Uterus (tissue), 3 donors: ENCODE measurements at regions not wholly inside any gene's neighbourhood (a gene's known extent, or its start where the extent isn't known, plus 50 kb on each side); places are given as distances from the start of the nearest gene placed in this dataset.

Experiments
- DNase-seq, 2 donors: peaks; one replicate each; pipeline ENCODE4 v3.0.0-alpha.2; 2019 to 2020
- H3K27ac ChIP-seq, 2 donors: fragments of 200-600 bp; sonication (generic); 1 replicate in 1 of 2; 2 replicates in 1 of 2; pipeline ENCODE4 v1.5.1; 2016 to 2018
- H3K27me3 ChIP-seq, 2 donors: fragments of 200-600 bp; sonication (generic); one replicate each; pipeline ENCODE4 v1.5.1; 2018 to 2019; ENCODE audit warnings: control low read depth in 1 of 2
- H3K36me3 ChIP-seq, 2 donors: fragments of 200-600 bp; sonication (generic); one replicate each; pipeline ENCODE4 v1.5.1; 2019; ENCODE audit warnings: control low read depth in 1 of 2
- H3K4me1 ChIP-seq, 2 donors: fragments of 200-600 bp; sonication (generic); one replicate each; pipeline ENCODE4 v1.5.1; 2018 to 2019; ENCODE audit warnings: control low read depth in 1 of 2
- H3K4me3 ChIP-seq, 2 donors: fragments of 200-600 bp; sonication (generic); 1 replicate in 1 of 2; 2 replicates in 1 of 2; pipeline ENCODE4 v1.5.1; 2018 to 2019; ENCODE audit warnings: mild to moderate bottlenecking in 1 of 2
- H3K9me3 ChIP-seq, 2 donors: fragments of 200-600 bp; sonication (generic); one replicate each; pipeline ENCODE4 v1.5.1; 2019; ENCODE audit warnings: control low read depth in 1 of 2
- POLR2A ChIP-seq, 2 donors: fragments of 450-650 bp; IDR thresholded peaks; one replicate each; pipeline ENCODE4 v1.6.1; 2016; ENCODE audit warnings: antibody characterized with exemption in 2 of 2, mild to moderate bottlenecking in 1 of 2, moderate library complexity in 1 of 2
- intact Hi-C: fragments of 100-400 bp; cut with DNase I; formaldehyde crosslinking; loops from one replicate; pipeline ENCODE4 v1.15.1; 2023; ENCODE audit warnings: low total_unique reads
- TF ChIP-seq, protein P1 (sequence below), 4 experiments: fragments of 200-600 bp in 2 of 4; fragments of 450-650 bp in 2 of 4; sonication (generic) in 2 of 4; IDR thresholded peaks; one replicate each; pipeline ENCODE4 v1.5.1; 2016 to 2019; ENCODE audit warnings: antibody characterized with exemption in 4 of 4, mild to moderate bottlenecking in 2 of 4, moderate library complexity in 1 of 4
- donor health status: DM: yes; HTN: yes; CAD: no.

- H3K27me3 ChIP-seq: no peaks in the 10 kb centered on the region
- no peaks in the 10 kb centered on the region for H3K9me3 ChIP-seq
- no peak overlapping the region for H3K4me3 ChIP-seq
- H3K27ac ChIP-seq: no peak overlapping the region
- no peaks in the 10 kb centered on the region for H3K36me3 ChIP-seq
- intact Hi-C loops: no loop called here
- no peak for DNase-seq
- TF ChIP-seq, protein P1, sequence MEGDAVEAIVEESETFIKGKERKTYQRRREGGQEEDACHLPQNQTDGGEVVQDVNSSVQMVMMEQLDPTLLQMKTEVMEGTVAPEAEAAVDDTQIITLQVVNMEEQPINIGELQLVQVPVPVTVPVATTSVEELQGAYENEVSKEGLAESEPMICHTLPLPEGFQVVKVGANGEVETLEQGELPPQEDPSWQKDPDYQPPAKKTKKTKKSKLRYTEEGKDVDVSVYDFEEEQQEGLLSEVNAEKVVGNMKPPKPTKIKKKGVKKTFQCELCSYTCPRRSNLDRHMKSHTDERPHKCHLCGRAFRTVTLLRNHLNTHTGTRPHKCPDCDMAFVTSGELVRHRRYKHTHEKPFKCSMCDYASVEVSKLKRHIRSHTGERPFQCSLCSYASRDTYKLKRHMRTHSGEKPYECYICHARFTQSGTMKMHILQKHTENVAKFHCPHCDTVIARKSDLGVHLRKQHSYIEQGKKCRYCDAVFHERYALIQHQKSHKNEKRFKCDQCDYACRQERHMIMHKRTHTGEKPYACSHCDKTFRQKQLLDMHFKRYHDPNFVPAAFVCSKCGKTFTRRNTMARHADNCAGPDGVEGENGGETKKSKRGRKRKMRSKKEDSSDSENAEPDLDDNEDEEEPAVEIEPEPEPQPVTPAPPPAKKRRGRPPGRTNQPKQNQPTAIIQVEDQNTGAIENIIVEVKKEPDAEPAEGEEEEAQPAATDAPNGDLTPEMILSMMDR (IDR thresholded peaks at IDR 0.05): no peak
- no peak for TF ChIP-seq POLR2A (IDR thresholded peaks at IDR 0.05)
- no peaks in the 10 kb centered on the region for H3K4me1 ChIP-seq
Measured at GRCh38 chr10:120022357-120022756, 129.8 kb downstream of the SEC23IP start.

- H3K27me3 ChIP-seq: no peaks in the 10 kb centered on the region
- intact Hi-C loops: no loop called here
- H3K27ac ChIP-seq: no peak overlapping the region
- DNase-seq: no peak
- TF ChIP-seq POLR2A (IDR thresholded peaks at IDR 0.05): no peak
- TF ChIP-seq, protein P1 (IDR thresholded peaks at IDR 0.05): no peak
- no peaks in the 10 kb centered on the region for H3K4me1 ChIP-seq
- H3K4me3 ChIP-seq: no peak overlapping the region
- no peaks in the 10 kb centered on the region for H3K36me3 ChIP-seq
- H3K9me3 ChIP-seq: no peaks in the 10 kb centered on the region
Measured at GRCh38 chr10:120034236-120034635, 141.7 kb downstream of the SEC23IP start.

- no peak overlapping the region for H3K27ac ChIP-seq
- H3K4me1 ChIP-seq: no peaks in the 10 kb centered on the region
- no peaks in the 10 kb centered on the region for H3K36me3 ChIP-seq
- intact Hi-C loops: no loop called here
- H3K27me3 ChIP-seq: no peaks in the 10 kb centered on the region
- DNase-seq: no peak
- no peak for TF ChIP-seq POLR2A (IDR thresholded peaks at IDR 0.05)
- TF ChIP-seq, protein P1 (IDR thresholded peaks at IDR 0.05): no peak
- no peak overlapping the region for H3K4me3 ChIP-seq
- no peaks in the 10 kb centered on the region for H3K9me3 ChIP-seq
Measured at GRCh38 chr10:120039046-120039445, 146.5 kb downstream of the SEC23IP start.

GRCh38 chr10:120039826-120040225, 147.3 kb downstream of the SEC23IP start:
- no peak overlapping the region for H3K4me3 ChIP-seq
- H3K27me3 ChIP-seq: no peaks in the 10 kb centered on the region
- intact Hi-C loops: no loop called here
- DNase-seq: no peak
- TF ChIP-seq, protein P1 (IDR thresholded peaks at IDR 0.05): no peak
- no peak for TF ChIP-seq POLR2A (IDR thresholded peaks at IDR 0.05)
- H3K36me3 ChIP-seq: no peaks in the 10 kb centered on the region
- no peak overlapping the region for H3K27ac ChIP-seq
- no peaks in the 10 kb centered on the region for H3K4me1 ChIP-seq
- no peaks in the 10 kb centered on the region for H3K9me3 ChIP-seq

DNA sequence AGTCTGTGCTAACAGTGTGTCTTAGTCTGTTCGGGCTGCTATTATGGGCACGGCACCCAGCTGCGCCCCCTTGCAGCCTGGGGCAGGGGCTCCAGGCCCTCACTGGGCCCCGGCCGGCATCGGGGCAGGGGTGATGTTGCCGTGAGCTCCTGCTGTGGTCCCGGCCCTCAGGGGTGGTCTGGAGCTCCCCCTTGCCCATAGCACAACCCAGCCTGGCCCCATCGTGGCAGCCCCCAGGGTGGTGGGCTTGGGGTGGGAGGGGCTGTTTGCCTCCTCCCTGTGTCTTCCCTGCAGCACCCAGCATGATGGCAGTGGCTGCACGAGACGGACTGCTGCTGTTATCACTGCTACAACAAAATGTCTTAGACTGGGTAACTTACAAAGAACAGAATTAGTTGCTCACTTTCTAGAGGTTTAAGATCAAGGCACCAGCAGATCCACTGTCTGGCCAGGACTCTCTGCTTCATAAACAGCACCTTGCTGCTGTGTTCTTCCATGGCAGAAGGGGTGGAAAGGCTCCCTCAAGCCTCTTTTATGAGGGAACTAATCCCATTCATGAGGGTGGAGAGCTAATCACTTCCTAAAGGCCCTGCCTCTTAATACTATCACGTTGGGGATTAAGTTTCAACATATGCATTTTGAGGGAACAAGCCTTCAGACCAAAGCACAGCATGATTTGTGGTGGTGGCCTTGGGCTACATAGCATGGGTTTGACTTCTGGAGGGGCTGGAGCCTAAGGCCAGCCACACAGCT, 149.5 kb downstream of the SEC23IP start:
- Histone ChIP-seq H3K36me3 (no peaks in the 10 kb centered on the region), H3K4me1 (no peaks in the 10 kb centered on the region), H3K4me3 (no peak overlapping the region), H3K27me3 (no peaks in the 10 kb centered on the region), H3K9me3 (no peaks in the 10 kb centered on the region), H3K27ac (no peak overlapping the region)
- no peak for DNase-seq
- no peak for TF ChIP-seq POLR2A (IDR thresholded peaks at IDR 0.05)
- TF ChIP-seq, protein P1 (IDR thresholded peaks at IDR 0.05): no peak
- intact Hi-C loops: no loop called here
